Loucy (cell line): ENCODE measurements at regions not wholly inside any gene's neighbourhood (a gene's known extent, or its start where the extent isn't known, plus 50 kb on each side); places are given as distances from the start of the nearest gene placed in this dataset.
A peak's percentile ranks its signal among the peaks of the same experiment; 100 is the strongest.

Experiments
- H2AFZ ChIP-seq: fragments of 200-600 bp; sonication (generic); 2 replicates; pipeline ENCODE4 v1.6.0; 2016; ENCODE audit warnings: antibody characterized with exemption, mild to moderate bottlenecking, low read length, moderate library complexity
- H3F3A ChIP-seq: fragments of 200-600 bp; 2 replicates; pipeline ENCODE4 v1.6.0; 2016; ENCODE audit warnings: antibody characterized with exemption, low read depth, mild to moderate bottlenecking
- H3K27me3 ChIP-seq: fragments of 200-600 bp; sonication (generic); 2 replicates; pipeline ENCODE4 v1.6.1; 2014; ENCODE audit warnings: low read length, mild to moderate bottlenecking; ENCODE audit not compliant: insufficient read depth, poor library complexity, severe bottlenecking
- H3K36me3 ChIP-seq: fragments of 200-600 bp; sonication (generic); 2 replicates; pipeline ENCODE4 v1.6.1; 2016; ENCODE audit warnings: low read length; ENCODE audit not compliant: insufficient read depth
- H3K4me1 ChIP-seq: fragments of 200-600 bp; sonication (generic); 2 replicates; pipeline ENCODE4 v1.5.1; 2014; ENCODE audit warnings: low read length, mild to moderate bottlenecking; ENCODE audit not compliant: insufficient read depth, poor library complexity, severe bottlenecking
- H3K4me2 ChIP-seq: fragments of 200-600 bp; sonication (generic); 2 replicates; pipeline ENCODE4 v1.6.0; 2014; ENCODE audit warnings: antibody characterized with exemption, low read length, low read depth, mild to moderate bottlenecking; ENCODE audit not compliant: poor library complexity, severe bottlenecking
- H3K4me3 ChIP-seq: fragments of 200-600 bp; sonication (generic); 2 replicates; pipeline ENCODE4 v1.5.1; 2014; ENCODE audit warnings: low read length, mild to moderate bottlenecking, mixed read lengths; ENCODE audit not compliant: poor library complexity, severe bottlenecking
- H3K79me2 ChIP-seq: fragments of 200-600 bp; sonication (generic); 2 replicates; pipeline ENCODE4 v1.6.1; 2014; ENCODE audit warnings: low read length; ENCODE audit not compliant: insufficient read depth
- H3K9ac ChIP-seq: fragments of 200-600 bp; sonication (generic); 2 replicates; pipeline ENCODE4 v1.6.0; 2014; ENCODE audit warnings: mild to moderate bottlenecking, low read depth, low read length, moderate library complexity; ENCODE audit not compliant: poor library complexity, severe bottlenecking
- H3K9me2 ChIP-seq: fragments of 200-600 bp; sonication (generic); replicated peaks from 2 replicates; pipeline ENCODE4 v1.6.1; 2016; ENCODE audit warnings: low read depth, low read length, mixed read lengths
- H3K9me3 ChIP-seq: fragments of 200-600 bp; sonication (generic); 2 replicates; pipeline ENCODE4 v1.6.1; 2014; ENCODE audit warnings: mild to moderate bottlenecking, antibody characterized with exemption, low read length, low read depth; ENCODE audit not compliant: insufficient read depth
- H4K20me1 ChIP-seq: fragments of 200-600 bp; sonication (generic); 2 replicates; pipeline ENCODE4 v1.6.0; 2014; ENCODE audit warnings: antibody characterized with exemption, low read length, mild to moderate bottlenecking; ENCODE audit not compliant: insufficient read depth, poor library complexity, severe bottlenecking
- CTCF ChIP-seq: fragments of 200-600 bp; sonication (generic); conservative IDR thresholded peaks from 2 replicates; pipeline ENCODE4 v1.5.1; 2014; ENCODE audit warnings: mild to moderate bottlenecking, antibody characterized with exemption, low read length
- EZH2phosphoT487 ChIP-seq: fragments of 200-600 bp; IDR thresholded peaks from 2 replicates; pipeline ENCODE4 v1.6.1; 2018; ENCODE audit warnings: antibody characterized with exemption, mild to moderate bottlenecking, moderate library complexity, borderline replicate concordance

GRCh38 chr18:44598514-44598913, 82.2 kb upstream of the SETBP1 start:
- Histone ChIP-seq H3K4me1 (no peaks in the 10 kb centered on the region), H3K36me3 (no peaks in the 10 kb centered on the region), H3K4me2 (no peak overlapping the region), H4K20me1 (no peaks in the 10 kb centered on the region), H3K79me2 (no peaks in the 10 kb centered on the region), H3K27me3 (no peaks in the 10 kb centered on the region), H3F3A (no peaks in the 10 kb centered on the region), H3K4me3 (no peak overlapping the region), H3K9ac (no peak overlapping the region), H3K9me2 (no peaks in the 10 kb centered on the region), H3K9me3 (no peaks in the 10 kb centered on the region), H2AFZ (no peak overlapping the region)
- TF ChIP-seq CTCF = peak; percentile 26
- no peak for TF ChIP-seq EZH2phosphoT487

- H3K36me3 ChIP-seq = no peaks in the 10 kb centered on the region
- no peak overlapping the region for H3K4me3 ChIP-seq
- H3K9me3 ChIP-seq = no peaks in the 10 kb centered on the region
- no peaks in the 10 kb centered on the region for H3F3A ChIP-seq
- no peak for TF ChIP-seq EZH2phosphoT487
- no peak for TF ChIP-seq CTCF
- no peaks in the 10 kb centered on the region for H3K79me2 ChIP-seq
- H3K4me1 ChIP-seq = no peaks in the 10 kb centered on the region
- no peaks in the 10 kb centered on the region for H3K27me3 ChIP-seq
- no peaks in the 10 kb centered on the region for H4K20me1 ChIP-seq
- no peaks in the 10 kb centered on the region for H3K9me2 ChIP-seq
- H3K9ac ChIP-seq = no peak overlapping the region
- no peak overlapping the region for H2AFZ ChIP-seq
- no peak overlapping the region for H3K4me2 ChIP-seq
These were observed 81.3 kb upstream of the SETBP1 start for GRCh38 chr18:44599412-44599811.

- Histone ChIP-seq H3K9ac (no peak overlapping the region), H3K4me3 (no peak overlapping the region), H3K9me2 (no peaks in the 10 kb centered on the region), H3K4me2 (no peak overlapping the region), H3K4me1 (no peaks in the 10 kb centered on the region), H3K9me3 (no peaks in the 10 kb centered on the region), H3K27me3 (no peaks in the 10 kb centered on the region), H4K20me1 (no peaks in the 10 kb centered on the region), H3F3A (no peaks in the 10 kb centered on the region), H2AFZ (no peak overlapping the region), H3K79me2 (no peaks in the 10 kb centered on the region), H3K36me3 (no peaks in the 10 kb centered on the region)
- TF ChIP-seq EZH2phosphoT487 (no peak), CTCF (no peak)
These were observed 79.2 kb upstream of the SETBP1 start for GRCh38 chr18:44601447-44601846.
